A673 (cell line): ENCODE measurements at regions not wholly inside any gene's neighbourhood (a gene's known extent, or its start where the extent isn't known, plus 50 kb on each side); places are given as distances from the start of the nearest gene placed in this dataset.
"Not testable (repeated sequence)": the region's sequence is repeated elsewhere in the genome, so short reads cannot be mapped to it uniquely, and the experiment has no call there.

ENCODE experiments used
- BruUV-seq: library from RNA; stranded (reverse); fragments of 400-500 nt; replicated peaks from 2 replicates; lab custom pipeline; 2021; lab: Mats Ljungman, UMichigan
- CTCF ChIA-PET: fragments of 300-600 bp; sonication (Branson Sonifier 250); formaldehyde crosslinking; loops from one replicate; lab custom pipeline; 2022; ENCODE audit warnings: antibody characterized with exemption; lab: Charles Lee
- POLR2A ChIA-PET: fragments of 300-600 bp; sonication (Branson Sonifier 250); formaldehyde crosslinking; loops from one replicate; lab custom pipeline; 2022; ENCODE audit warnings: antibody characterized with exemption; ENCODE audit not compliant: low non-redundant PET; lab: Charles Lee
- DNase-seq: peaks from one replicate; pipeline ENCODE4 v3.0.0-alpha.2; 2015; ENCODE audit warnings: low spot score
- H3K27ac ChIP-seq: fragments of 200-600 bp; sonication (generic); 2 replicates; pipeline ENCODE4 v1.5.1; 2016; ENCODE audit warnings: mixed run types, low read depth, mild to moderate bottlenecking, mixed read lengths, antibody characterized with exemption, low read length; ENCODE audit not compliant: poor library complexity, severe bottlenecking
- H3K27me3 ChIP-seq: fragments of 200-600 bp; sonication (generic); replicated peaks from 2 replicates; pipeline ENCODE4 v1.6.1; 2017; ENCODE audit warnings: mixed run types, low read depth, mild to moderate bottlenecking, mixed read lengths, antibody characterized with exemption, low read length; ENCODE audit not compliant: insufficient read depth, poor library complexity
- H3K36me3 ChIP-seq: fragments of 200-600 bp; sonication (generic); 2 replicates; pipeline ENCODE4 v1.6.1; 2016; ENCODE audit warnings: mixed run types, mild to moderate bottlenecking, mixed read lengths, antibody characterized with exemption, low read length; ENCODE audit not compliant: insufficient read depth, poor library complexity, severe bottlenecking
- H3K4me1 ChIP-seq: fragments of 200-600 bp; sonication (generic); 2 replicates; pipeline ENCODE4 v1.6.1; 2017; ENCODE audit warnings: mixed run types, mild to moderate bottlenecking, mixed read lengths, antibody characterized with exemption, low read length; ENCODE audit not compliant: insufficient read depth, poor library complexity, severe bottlenecking
- H3K4me3 ChIP-seq: fragments of 200-600 bp; sonication (generic); 2 replicates; pipeline ENCODE4 v1.5.1; 2016; ENCODE audit warnings: low read depth, mixed run types, mild to moderate bottlenecking, mixed read lengths, low read length; ENCODE audit not compliant: poor library complexity, severe bottlenecking
- H3K9me3 ChIP-seq: fragments of 200-600 bp; sonication (generic); 2 replicates; pipeline ENCODE4 v1.6.1; 2016; ENCODE audit warnings: mixed run types, low read depth, mild to moderate bottlenecking, mixed read lengths, antibody characterized with exemption, low read length; ENCODE audit not compliant: poor library complexity, severe bottlenecking
- EZH2 ChIP-seq: fragments of 200-600 bp; sonication (generic); IDR thresholded peaks from 2 replicates; pipeline ENCODE4 v1.6.1; 2017; ENCODE audit warnings: borderline replicate concordance, low read depth, mild to moderate bottlenecking, mixed read lengths, antibody characterized with exemption, low read length; ENCODE audit not compliant: poor library complexity, severe bottlenecking
- intact Hi-C: fragments of 100-400 bp; cut with micrococcal nuclease; formaldehyde crosslinking; loops from one replicate; pipeline ENCODE4 v1.10.0; 2022; ENCODE audit not compliant: unreplicated experiment
- TF ChIP-seq, protein P1 (sequence below): fragments of 300-800, 200-600 bp; sonication (generic); conservative IDR thresholded peaks from 2 replicates; pipeline ENCODE4 v1.5.1; 2017; ENCODE audit warnings: low read depth, mild to moderate bottlenecking, antibody characterized with exemption, low read length, moderate library complexity, mixed read lengths

DNA sequence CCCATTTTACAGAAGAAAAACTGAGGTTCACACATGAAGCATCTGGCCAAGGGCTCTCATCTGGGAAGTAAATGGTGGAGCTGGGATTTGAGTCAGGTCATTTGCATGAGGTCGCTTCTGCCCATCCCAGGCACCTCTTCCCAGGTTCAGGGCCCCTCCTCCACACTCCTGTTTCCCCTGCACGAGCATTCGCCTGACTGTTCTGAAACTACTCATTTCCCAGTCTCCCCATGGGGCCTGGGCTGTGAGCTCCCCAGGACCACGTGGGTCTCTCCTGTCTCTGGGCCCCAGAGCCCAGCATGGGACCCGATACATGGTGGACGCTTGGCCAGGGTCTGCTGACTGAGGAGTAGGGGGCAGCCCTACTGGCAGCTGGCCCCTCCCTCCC is 360.8 kb downstream of the MATN1 start:
- intact Hi-C loops: no loop called here
- H3K4me1 ChIP-seq: peaks cover 5% of the 10 kb centered on the region
- no TSS peak for BruUV-seq
- H3K36me3 ChIP-seq: no peaks in the 10 kb centered on the region
- no peaks in the 10 kb centered on the region for H3K27me3 ChIP-seq
- DNase-seq: no peak
- CTCF ChIA-PET: no interaction called here
- H3K4me3 ChIP-seq: no peak overlapping the region
- no peak overlapping the region for H3K27ac ChIP-seq
- TF ChIP-seq, protein P1, sequence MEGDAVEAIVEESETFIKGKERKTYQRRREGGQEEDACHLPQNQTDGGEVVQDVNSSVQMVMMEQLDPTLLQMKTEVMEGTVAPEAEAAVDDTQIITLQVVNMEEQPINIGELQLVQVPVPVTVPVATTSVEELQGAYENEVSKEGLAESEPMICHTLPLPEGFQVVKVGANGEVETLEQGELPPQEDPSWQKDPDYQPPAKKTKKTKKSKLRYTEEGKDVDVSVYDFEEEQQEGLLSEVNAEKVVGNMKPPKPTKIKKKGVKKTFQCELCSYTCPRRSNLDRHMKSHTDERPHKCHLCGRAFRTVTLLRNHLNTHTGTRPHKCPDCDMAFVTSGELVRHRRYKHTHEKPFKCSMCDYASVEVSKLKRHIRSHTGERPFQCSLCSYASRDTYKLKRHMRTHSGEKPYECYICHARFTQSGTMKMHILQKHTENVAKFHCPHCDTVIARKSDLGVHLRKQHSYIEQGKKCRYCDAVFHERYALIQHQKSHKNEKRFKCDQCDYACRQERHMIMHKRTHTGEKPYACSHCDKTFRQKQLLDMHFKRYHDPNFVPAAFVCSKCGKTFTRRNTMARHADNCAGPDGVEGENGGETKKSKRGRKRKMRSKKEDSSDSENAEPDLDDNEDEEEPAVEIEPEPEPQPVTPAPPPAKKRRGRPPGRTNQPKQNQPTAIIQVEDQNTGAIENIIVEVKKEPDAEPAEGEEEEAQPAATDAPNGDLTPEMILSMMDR: no peak
- TF ChIP-seq EZH2: no peak
- H3K9me3 ChIP-seq: no peaks in the 10 kb centered on the region
- POLR2A ChIA-PET: no interaction called here

DNA sequence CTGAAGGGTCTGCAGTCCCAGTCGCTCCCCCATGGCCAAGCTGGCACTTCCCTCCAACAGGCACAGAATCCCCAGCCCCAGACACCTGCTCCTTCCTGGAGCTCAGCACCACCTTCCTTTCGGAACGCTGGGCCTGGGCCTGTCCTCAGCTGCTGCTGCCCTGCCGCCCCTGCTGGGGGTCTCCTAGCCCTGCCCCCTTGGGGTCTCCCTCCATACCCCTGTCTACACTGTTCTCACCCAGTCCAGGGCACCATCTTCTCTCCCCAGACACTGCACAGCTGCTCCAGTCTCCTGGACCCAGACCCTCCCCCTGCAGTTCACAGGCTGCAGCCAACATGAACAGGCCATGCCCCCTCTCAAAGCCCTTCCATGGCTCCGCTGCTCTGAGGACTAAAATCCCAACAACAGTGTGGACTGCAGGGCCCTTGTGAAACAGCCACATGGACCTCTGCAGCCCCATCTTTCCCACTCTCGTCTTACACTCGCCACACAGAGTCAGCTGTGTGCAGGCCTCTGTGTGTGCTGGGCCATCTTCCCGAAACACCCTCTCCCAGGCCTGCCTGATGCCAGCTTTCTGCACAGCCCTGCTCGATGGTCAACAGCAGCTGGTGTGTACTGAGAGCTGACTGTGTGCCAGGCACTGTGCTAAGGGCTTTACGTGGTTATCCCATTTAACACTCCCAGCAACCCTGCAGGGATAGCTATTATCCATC is 361.3 kb downstream of the MATN1 start:
- H3K36me3 ChIP-seq, CTCF ChIA-PET, H3K27ac ChIP-seq, H3K4me3 ChIP-seq, BruUV-seq, H3K9me3 ChIP-seq, POLR2A ChIA-PET, H3K4me1 ChIP-seq, intact Hi-C loops, H3K27me3 ChIP-seq, DNase-seq: not testable (repeated sequence)

DNA sequence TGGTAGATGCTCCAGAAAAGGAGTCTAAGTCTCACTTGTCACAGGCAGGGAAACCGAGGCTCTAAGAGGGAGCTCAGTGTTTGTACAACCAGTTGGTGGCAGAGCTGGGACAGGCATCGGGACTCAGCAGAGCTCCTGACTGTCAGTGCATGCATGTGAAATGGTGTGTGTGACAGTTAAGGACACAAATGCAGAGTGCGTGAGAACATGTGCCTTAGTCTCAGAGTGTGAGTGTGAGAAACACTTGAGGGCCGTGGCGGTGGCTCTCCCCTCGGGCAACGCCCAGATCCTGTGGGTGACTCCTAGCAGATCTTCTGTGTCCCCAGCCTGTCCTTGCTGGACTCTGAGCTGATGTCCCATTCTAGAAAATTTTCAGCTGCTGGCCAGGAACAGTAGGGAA is 362.6 kb downstream of the MATN1 start:
- DNase-seq: no peak
- H3K4me1 ChIP-seq: peaks cover 5% of the 10 kb centered on the region
- POLR2A ChIA-PET: no interaction called here
- intact Hi-C loops: no loop called here
- TF ChIP-seq EZH2: no peak
- TF ChIP-seq, protein P1: no peak
- no peak overlapping the region for H3K4me3 ChIP-seq
- CTCF ChIA-PET: no interaction called here
- H3K36me3 ChIP-seq: no peaks in the 10 kb centered on the region
- no TSS peak for BruUV-seq
- H3K27ac ChIP-seq: no peak overlapping the region
- no peaks in the 10 kb centered on the region for H3K27me3 ChIP-seq
- no peaks in the 10 kb centered on the region for H3K9me3 ChIP-seq

DNA sequence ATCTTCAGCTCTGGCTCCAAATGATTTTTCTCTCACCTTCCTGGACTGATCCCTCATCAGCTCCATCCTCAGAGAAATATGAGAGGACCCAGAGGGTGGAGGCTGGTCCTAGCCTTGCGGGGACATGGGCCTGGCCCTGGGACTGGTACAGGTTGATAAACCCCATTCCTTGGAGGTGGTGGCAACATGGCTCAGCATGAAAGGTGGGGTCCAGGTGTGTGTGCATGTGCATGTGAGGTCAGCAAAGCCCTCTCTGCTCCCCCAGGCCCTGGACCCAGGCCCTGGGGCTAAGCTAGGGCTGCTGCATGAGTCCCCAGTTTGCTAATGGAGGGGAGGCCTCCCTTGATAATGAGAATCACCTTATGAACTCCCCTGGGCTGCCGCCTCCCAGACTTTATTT is 363.1 kb downstream of the MATN1 start:
- ChIA-PET POLR2A (no interaction called here), CTCF (no interaction called here)
- no peak for TF ChIP-seq EZH2
- TF ChIP-seq, protein P1: no peak
- Histone ChIP-seq H3K36me3 (no peaks in the 10 kb centered on the region), H3K4me3 (no peak overlapping the region), H3K27ac (no peak overlapping the region), H3K9me3 (no peaks in the 10 kb centered on the region), H3K27me3 (no peaks in the 10 kb centered on the region), H3K4me1 (peaks cover 5% of the 10 kb centered on the region)
- BruUV-seq: no TSS peak
- intact Hi-C loops: no loop called here
- DNase-seq: no peak
